ENCODE measurements at regions not wholly inside any gene's neighbourhood (a gene's known extent, or its start where the extent isn't known, plus 50 kb on each side); places are given as distances from the start of the nearest gene placed in this dataset.

DNA sequence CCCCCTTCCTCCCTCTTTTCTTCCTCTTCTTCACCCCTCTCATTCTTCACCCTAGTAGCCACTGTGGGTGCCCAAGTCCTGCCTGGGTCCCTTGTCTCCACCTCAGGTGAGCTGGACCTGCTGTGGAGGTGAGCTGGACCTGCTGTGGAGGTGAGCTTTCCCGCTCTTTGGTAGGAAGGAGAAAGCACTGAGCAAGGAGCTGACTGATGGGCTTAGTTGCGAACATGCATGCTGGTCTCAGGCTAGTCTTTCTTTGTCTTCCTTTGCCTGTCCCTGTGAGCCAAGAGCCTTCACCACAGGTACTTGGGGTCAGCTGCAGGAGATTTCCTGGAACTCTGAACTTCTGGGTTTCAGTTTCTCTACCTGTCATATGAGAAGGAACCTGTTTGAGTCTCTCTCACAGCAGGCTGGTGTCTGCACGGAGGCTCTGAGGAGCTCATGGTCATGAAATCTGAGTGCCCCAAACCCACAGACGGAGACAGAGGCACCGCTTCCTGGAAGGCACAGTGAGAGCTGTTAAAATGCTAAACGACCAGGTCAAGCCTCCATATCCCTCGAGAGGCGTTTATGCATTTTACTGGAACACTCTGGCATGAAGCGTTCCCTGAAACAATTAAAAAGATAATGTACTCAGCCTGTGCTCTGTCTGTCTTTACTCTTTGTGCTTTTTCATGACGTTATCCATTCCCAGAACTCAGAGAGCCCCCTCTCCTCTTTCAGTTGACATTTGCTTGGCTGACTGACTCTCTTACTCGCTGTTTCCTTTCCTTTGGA lies 69.5 kb downstream of the RHOU start (continued):
- TF ChIP-seq KDM2A (CRISPR knock-in tag; IDR thresholded peaks at IDR 0.05; ENCODE audit: borderline replicate concordance, low read depth) (no peak), LBX2 (CRISPR knock-in tag; IDR thresholded peaks at IDR 0.05; ENCODE audit: borderline replicate concordance) (no peak)
- TF ChIP-seq, protein P1, sequence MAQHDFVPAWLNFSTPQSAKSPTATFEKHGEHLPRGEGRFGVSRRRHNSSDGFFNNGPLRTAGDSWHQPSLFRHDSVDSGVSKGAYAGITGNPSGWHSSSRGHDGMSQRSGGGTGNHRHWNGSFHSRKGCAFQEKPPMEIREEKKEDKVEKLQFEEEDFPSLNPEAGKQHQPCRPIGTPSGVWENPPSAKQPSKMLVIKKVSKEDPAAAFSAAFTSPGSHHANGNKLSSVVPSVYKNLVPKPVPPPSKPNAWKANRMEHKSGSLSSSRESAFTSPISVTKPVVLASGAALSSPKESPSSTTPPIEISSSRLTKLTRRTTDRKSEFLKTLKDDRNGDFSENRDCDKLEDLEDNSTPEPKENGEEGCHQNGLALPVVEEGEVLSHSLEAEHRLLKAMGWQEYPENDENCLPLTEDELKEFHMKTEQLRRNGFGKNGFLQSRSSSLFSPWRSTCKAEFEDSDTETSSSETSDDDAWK (CRISPR knock-in tag; IDR thresholded peaks at IDR 0.05) = no peak

DNA sequence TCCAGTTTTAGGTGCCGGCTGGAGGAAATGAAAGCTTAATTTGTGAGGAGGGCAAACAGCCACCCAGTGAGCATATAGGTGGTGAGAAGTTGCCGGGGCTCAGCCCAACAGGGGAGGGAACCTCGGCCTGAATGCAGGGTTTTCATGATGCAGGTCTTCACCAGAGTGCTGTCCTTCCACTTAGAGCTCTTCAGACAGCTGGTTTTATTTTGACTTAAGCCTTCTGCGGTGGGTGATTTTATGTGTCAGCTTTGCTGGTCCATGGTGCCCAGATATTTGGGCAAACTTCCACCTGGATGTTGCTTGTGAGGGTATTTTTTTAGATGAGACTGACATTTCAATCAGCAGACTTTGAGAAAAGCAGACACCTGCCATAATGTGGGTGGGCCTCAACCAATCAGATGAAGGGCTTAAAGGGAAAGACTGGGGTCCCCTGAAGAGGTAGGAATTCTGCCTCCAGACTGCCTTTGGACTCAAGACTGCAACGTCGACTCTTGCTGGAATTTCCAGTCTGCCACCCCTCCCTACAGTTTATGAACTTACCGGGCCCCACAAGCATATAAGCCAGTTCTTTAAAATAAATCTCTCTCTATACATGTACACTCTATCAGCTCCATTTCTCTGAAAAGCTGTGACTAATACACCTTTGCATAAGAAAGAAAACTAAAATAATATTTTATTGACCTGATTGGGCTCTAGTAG lies 72.8 kb downstream of the RHOU start:
- no peaks in the 10 kb centered on the region; a peak in 1 of 5 replicates for H3K27me3 ChIP-seq (ENCODE audit: control insufficient read depth in 1 of 2, insufficient read depth in 2 of 2, low read length in 2 of 2)
- intact Hi-C loops (cut with micrococcal nuclease; ENCODE audit: unreplicated experiment) = no loop called here
- H2AFZ ChIP-seq (ENCODE audit: low read length) = no peak overlapping the region
- no peak for TF ChIP-seq BRCA1 (CRISPR knock-in tag; IDR thresholded peaks at IDR 0.05)
- no peak for TF ChIP-seq EEA1 (CRISPR knock-in tag; IDR thresholded peaks at IDR 0.05; ENCODE audit: borderline replicate concordance)
- no peak for TF ChIP-seq ZIK1 (CRISPR knock-in tag; IDR thresholded peaks at IDR 0.05; ENCODE audit: borderline replicate concordance, low read depth)
- TF ChIP-seq ZFYVE20 (CRISPR knock-in tag; IDR thresholded peaks at IDR 0.05; ENCODE audit: borderline replicate concordance, low read depth) = no peak
- TF ChIP-seq ZSCAN29 (CRISPR knock-in tag; conservative IDR thresholded peaks at IDR 0.05) = no peak
- no peak for TF ChIP-seq CC2D1A (CRISPR knock-in tag; IDR thresholded peaks at IDR 0.05)
- no peak for TF ChIP-seq ZNF883 (CRISPR knock-in tag; IDR thresholded peaks at IDR 0.05; ENCODE audit: not compliant biosample characterization)
- TF ChIP-seq, protein P2, sequence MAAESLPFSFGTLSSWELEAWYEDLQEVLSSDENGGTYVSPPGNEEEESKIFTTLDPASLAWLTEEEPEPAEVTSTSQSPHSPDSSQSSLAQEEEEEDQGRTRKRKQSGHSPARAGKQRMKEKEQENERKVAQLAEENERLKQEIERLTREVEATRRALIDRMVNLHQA (CRISPR knock-in tag; IDR thresholded peaks at IDR 0.05) = no peak
- TF ChIP-seq ZNF543 (CRISPR knock-in tag; IDR thresholded peaks at IDR 0.05) = no peak
- TF ChIP-seq SCMH1 (CRISPR knock-in tag; IDR thresholded peaks at IDR 0.05; ENCODE audit: borderline replicate concordance) = no peak
- no peak for TF ChIP-seq STAT6 (CRISPR knock-in tag; IDR thresholded peaks at IDR 0.05; ENCODE audit: borderline replicate concordance)
- TF ChIP-seq ZNF775 (CRISPR knock-in tag; IDR thresholded peaks at IDR 0.05; ENCODE audit: borderline replicate concordance) = no peak
- ATAC-seq (no peak), DNase-seq (ENCODE audit: low spot score) (no peak), FAIRE-seq (no peak)
- H3K9me3 ChIP-seq (ENCODE audit: low read length) = no peaks in the 10 kb centered on the region
- no peaks in the 10 kb centered on the region for H4K20me1 ChIP-seq (ENCODE audit: insufficient read depth, low read length)
- in situ Hi-C loops (cut with HindIII; ENCODE audit: extremely low pct_ligation_motif_present, low pct_unique_long_range_greater_than_20kb) = no loop called here
- no peaks in the 10 kb centered on the region for H3K79me2 ChIP-seq (ENCODE audit: insufficient read depth, low read length)
- H3K4me2 ChIP-seq (ENCODE audit: low read depth, low read length) = no peak overlapping the region
- CTCF ChIA-PET (ENCODE audit: low intra/inter-chr PET ratio, low total read pairs) = no interaction called here
- no peak overlapping the region for H3K27ac ChIP-seq (ENCODE audit: extremely low read length, insufficient read depth, low read length)
- H3K4me3 ChIP-seq (replicated peaks in 1 of 3; ENCODE audit: insufficient read depth in 1 of 3, low read depth in 2 of 3, low read length in 3 of 3) = no peak overlapping the region
- H3K9ac ChIP-seq (ENCODE audit: insufficient read depth, low read depth, low read length) = no peak overlapping the region
- 39% methylated on average over 7 of the region's 7 CpGs for WGBS (ENCODE audit: low lambda C conversion rate)
- BruUV-seq (replicated peaks) = no TSS peak
- POLR2A ChIA-PET = interaction anchor here (1.0 kb wide), 1 partner anchor 30 kb away, joined by 3 read pairs; no protein-coding TSS in a partner anchor
- no peaks in the 10 kb centered on the region for H3K36me3 ChIP-seq (replicated peaks in 1 of 2; ENCODE audit: control insufficient read depth in 1 of 2, insufficient read depth in 2 of 2, low read length in 2 of 2)
- H3K4me1 ChIP-seq (ENCODE audit: insufficient read depth, low read length) = peaks cover 50% of the 10 kb centered on the region

Data from HepG2 (cell line).